ENCODE measurements at regions not wholly inside any gene's neighbourhood (a gene's known extent, or its start where the extent isn't known, plus 50 kb on each side); places are given as distances from the start of the nearest gene placed in this dataset.

GRCh38 chr20:40320517-40321011 is 368.5 kb downstream of the MAFB start:
- TF ChIP-seq RFX5 (IDR thresholded peaks at IDR 0.05; ENCODE audit: borderline replicate concordance, low read depth, low read length) (no peak), RAD21 (IDR thresholded peaks at IDR 0.05 in 1 of 2, conservative IDR thresholded peaks at IDR 0.05 in 1 of 2; ENCODE audit: low read depth in 2 of 2, low read length in 2 of 2) (no peak), CTCF (IDR thresholded peaks at IDR 0.05; ENCODE audit: control extremely low read depth in 1 of 3, insufficient read depth in 1 of 3, low read depth in 1 of 3, low read length in 3 of 3) (no peak)
